Loucy (cell line): ENCODE measurements at regions not wholly inside any gene's neighbourhood (a gene's known extent, or its start where the extent isn't known, plus 50 kb on each side); places are given as distances from the start of the nearest gene placed in this dataset.
"Not testable (repeated sequence)": the region's sequence is repeated elsewhere in the genome, so short reads cannot be mapped to it uniquely, and the experiment has no call there.

ENCODE experiments used
- CTCF ChIP-seq: fragments of 200-600 bp; sonication (generic); conservative IDR thresholded peaks from 2 replicates; pipeline ENCODE4 v1.5.1; 2014; ENCODE audit warnings: mild to moderate bottlenecking, antibody characterized with exemption, low read length
- EZH2phosphoT487 ChIP-seq: fragments of 200-600 bp; IDR thresholded peaks from 2 replicates; pipeline ENCODE4 v1.6.1; 2018; ENCODE audit warnings: antibody characterized with exemption, mild to moderate bottlenecking, moderate library complexity, borderline replicate concordance

GRCh38 chr20:6321235-6321634 lies 198.4 kb upstream of the FERMT1 start:
- not testable (repeated sequence) for TF ChIP-seq CTCF, EZH2phosphoT487
